HG03460 (cell line): ENCODE measurements at regions not wholly inside any gene's neighbourhood (a gene's known extent, or its start where the extent isn't known, plus 50 kb on each side); places are given as distances from the start of the nearest gene placed in this dataset.

Source experiments
- ATAC-seq: cut with Tn5 transposase; IDR thresholded peaks from one replicate; pipeline ENCODE4 v1.9.1; 2021; ENCODE audit not compliant: unreplicated experiment

DNA sequence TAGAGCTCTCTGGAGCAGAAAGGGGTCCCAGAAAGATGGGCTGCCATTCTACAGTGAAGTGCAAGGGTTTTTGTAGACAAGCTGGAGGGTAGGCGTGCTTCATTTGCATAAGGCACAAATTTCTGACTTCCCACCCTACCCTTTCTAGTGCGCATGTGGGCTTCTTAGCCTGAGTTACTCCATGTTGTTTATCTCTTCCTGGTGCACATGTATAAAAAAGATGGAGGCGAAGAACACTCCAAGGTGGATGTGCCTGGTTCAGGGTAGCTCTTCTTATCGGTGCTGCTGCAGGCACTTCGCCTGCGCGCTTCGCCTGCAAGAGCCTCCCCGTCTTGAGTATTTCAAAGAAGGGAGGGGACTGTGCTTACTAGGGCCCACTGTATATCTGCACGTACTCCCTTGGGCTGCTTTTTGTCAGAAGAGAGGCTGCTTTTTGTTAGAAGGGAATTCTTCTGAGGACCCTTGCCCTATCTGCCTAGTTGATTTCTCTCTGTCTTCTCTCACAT is 1047.3 kb upstream of the CNTN5 start:
- ATAC-seq: no peak

DNA sequence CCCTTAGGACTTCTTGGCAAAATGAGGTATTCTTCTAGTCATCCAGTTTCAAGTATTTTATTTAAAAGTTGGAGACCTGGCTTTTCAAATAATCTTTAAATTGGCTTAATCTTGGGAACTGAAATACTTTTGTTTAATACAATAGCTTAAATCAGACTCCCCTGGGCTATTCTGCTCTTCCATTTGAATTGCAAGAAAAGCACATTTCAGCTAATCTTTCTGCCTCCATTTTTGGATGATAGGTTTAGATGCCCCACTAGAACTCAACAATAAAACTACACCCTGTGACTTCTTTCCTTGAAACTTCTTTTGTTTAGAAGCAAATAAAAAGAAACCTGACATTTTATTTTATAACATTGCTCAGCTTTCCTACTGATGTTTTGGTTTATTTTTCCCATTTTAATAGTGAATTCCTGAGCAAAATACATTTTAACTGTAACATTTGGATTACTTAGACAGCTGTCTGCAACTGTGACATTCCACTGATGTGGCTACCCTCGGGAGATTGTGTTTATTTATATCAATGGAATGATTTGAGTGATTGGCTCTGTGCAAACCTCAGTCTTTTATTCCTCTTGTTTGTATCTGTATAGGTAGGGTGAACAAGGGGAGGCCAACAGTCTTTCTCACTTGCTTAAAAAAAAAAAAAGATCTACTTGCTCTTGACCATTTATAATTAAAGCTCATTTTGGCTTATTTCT is 1045.8 kb upstream of the CNTN5 start:
- no peak for ATAC-seq

GRCh38 chr11:97977726-97978125 is 1043.0 kb upstream of the CNTN5 start:
- no peak for ATAC-seq

DNA sequence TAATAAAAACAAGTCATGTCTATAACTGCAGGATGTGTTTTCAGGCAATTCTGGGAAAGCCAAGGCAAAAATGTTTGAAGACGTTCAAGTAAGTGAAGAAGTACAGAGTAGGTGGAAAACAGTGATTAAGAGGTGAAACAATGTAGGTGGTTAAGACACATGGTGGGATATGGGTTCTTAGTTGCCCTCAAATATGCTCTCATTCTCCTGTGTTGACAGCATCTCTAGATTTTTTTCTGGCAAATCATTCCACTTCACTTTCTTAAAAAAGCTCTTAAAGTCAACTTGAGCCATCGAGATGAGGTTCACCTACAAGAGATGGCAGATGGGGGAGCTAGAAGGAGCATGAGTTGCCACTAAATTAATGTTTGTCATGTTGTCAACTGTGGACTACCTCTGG is 1041.0 kb upstream of the CNTN5 start:
- ATAC-seq: no peak

- ATAC-seq: no peak
Observed at GRCh38 chr11:97982512-97982911, 1038.2 kb upstream of the CNTN5 start.

DNA sequence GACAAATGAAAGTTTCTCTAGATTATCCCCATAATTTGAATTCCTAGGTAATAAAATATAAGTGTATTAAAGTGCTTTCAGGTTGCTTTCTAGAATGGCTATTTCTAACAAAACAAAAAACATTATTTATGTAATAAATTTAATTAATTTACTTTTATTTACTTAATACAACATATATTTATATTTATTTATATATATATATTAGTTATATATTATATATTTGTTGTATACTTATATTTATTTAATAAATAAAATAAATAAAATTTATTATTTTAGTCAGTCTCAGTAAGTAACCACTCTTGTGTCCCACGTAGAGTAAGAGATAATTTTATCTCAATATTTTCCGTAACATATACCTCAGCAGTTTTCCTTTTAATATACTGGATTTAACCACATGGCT is 1031.6 kb upstream of the CNTN5 start:
- ATAC-seq: no peak

DNA sequence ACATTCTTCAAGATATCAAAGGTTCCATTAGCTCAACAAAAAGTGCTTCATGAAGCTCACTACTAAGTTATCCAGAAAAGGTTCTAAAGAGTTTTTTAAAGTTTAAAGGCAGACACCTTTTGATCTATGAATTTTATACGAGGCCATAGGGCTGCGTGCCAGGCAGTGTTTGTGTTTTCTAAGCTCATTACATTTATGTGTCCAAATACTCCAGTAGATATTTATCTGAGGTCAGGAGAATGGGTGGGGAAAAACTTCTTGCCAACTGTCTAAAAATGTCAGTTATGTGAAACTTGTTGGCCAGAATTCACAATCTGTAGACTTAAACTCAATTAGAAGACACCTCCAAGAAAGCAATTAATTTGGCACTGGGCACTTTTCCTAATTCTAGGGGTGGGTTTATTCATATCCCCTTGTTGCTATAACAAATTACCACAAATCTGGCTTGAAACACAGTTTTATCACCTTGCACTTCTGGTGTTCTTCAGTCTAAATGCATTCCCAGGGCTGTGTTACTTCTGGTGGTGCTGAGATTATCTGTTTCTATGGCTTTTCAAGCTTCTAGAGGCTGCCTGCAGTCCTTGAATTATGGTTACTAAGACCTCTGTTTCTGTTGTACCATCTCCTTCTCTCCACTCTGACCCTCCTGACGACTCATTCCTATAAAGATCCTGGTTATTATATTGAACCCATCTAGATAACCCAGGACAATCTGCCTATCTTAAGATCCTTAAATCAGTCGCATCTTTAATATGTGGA is 1030.4 kb upstream of the CNTN5 start:
- no peak for ATAC-seq

- no peak for ATAC-seq
Observed at GRCh38 chr11:97993562-97993961, 1027.2 kb upstream of the CNTN5 start.

DNA sequence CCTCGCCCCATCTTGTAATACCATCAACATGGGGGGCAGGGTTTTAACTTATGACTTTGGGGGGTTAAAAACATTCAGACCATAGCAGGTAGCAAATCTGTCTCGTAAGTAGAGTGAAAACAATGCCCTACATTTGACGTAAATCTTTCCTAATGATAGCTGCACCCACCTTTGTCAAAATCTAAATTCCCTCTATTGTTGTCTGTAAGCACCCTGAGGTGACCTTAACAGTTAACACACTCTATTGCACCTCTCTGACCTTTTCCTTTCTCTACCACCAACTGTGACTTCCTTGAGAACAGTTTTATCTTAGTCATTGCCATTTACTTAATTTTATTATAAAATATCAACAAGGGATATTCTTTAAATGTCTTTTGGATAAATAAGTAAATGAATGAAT is 1024.9 kb upstream of the CNTN5 start:
- no peak for ATAC-seq

GRCh38 chr11:97996762-97997161 is 1024.0 kb upstream of the CNTN5 start:
- no peak for ATAC-seq

DNA sequence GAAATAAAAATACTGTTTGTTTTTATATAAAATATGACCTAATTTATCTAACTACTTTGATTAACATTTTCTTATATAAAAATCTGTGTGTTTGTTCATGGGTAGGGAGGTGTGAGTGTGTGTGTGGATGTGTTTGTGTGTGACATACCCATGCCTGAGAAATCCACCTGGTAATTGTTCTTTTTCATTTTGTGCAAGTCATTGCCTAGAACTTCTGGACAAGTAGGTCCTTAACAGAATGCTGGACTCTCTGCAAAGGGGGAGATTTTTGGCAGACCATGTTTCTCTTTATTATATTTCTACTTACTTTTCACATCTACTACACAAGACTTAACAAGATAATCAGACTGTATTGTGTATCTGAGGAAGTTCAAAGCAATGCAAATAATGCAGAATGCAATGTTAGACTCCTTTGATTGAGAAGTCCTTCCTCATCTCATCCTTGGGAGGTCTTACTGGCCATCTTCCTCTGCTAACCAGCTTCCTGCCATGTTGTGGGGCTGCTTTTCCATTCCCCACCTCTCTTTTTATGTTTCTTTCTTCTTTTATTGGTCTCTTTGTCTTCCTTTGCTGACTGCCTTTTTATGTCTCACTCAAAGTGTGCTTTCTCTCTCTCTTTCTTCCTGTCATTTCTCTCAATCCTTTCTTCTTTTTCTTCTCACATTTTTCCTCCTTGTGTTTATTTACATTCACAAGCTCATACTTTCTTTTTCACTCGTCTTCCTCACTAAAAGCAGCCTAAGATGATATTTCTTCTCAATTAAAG is 1017.0 kb upstream of the CNTN5 start:
- ATAC-seq: no peak

GRCh38 chr11:98007072-98007471 is 1013.7 kb upstream of the CNTN5 start:
- ATAC-seq: no peak

GRCh38 chr11:98027652-98028051 is 993.1 kb upstream of the CNTN5 start:
- ATAC-seq: no peak

DNA sequence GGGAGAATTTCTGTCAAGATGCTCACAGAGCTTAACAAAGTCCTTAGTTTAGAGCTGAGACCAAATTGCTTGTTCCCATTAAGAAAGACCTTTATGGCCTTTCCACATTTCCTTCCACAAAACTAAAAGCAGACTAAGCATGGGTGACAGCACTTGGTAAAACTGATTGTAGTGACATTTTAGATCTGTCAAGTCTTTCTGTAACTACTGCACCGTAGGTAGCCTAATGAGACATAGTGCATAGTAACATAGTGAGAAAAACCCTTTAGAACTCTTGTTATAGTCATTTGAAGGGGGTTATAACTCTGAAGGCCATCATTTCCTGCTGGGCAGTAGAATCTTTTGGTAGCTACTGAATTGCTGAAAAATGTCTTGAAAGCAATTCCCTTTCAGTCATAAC is 990.9 kb upstream of the CNTN5 start:
- no peak for ATAC-seq

DNA sequence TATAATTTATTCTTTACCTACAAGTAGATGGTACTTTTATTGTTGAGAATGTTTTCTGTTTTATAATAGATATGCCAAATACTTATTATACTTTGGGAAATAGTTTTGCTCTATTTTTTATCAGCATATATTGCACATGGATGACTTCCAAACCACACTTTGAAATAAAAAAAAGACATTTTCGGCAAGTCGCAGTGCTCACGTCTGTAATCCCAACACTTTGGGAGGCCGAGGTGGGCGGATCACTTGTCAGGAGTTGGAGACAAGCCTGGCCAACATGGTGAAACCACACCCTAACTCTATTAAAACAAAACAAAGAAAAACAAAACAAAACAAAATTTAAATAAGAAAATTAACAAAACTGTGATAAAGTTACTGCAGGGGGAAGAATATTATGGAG is 983.9 kb upstream of the CNTN5 start:
- no peak for ATAC-seq

- ATAC-seq: no peak
Observed at GRCh38 chr11:98040061-98040808, 980.5 kb upstream of the CNTN5 start.

GRCh38 chr11:98047647-98048046 is 973.1 kb upstream of the CNTN5 start:
- ATAC-seq: no peak

- no peak for ATAC-seq
Observed at GRCh38 chr11:98053851-98054250, 966.9 kb upstream of the CNTN5 start.

- no peak for ATAC-seq
Observed at GRCh38 chr11:98056945-98057344, 963.8 kb upstream of the CNTN5 start.

DNA sequence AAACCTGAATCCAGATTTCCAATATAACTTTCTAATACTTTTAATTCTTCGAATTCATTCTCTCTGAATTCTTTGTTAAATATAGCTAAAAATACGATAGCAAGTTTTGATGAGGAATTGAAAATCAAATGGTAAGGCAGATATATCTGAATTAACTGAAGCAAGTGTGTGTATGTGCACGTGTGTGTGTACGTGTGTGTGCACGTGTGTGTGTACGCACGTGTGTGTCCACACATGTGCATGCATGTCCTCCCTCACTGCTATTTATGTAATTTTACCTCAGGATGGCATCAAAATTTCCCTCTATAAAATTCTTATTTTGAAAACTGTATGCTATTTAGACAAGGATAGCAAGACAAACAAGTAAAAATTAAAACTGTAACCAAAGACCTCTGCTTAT is 961.3 kb upstream of the CNTN5 start:
- ATAC-seq: no peak

- ATAC-seq: no peak
Observed at GRCh38 chr11:98060759-98061158, 960.0 kb upstream of the CNTN5 start.
